Gastroesophageal sphincter (tissue), 4 donors: ENCODE measurements at regions not wholly inside any gene's neighbourhood (a gene's known extent, or its start where the extent isn't known, plus 50 kb on each side); places are given as distances from the start of the nearest gene placed in this dataset.

Source experiments
- ATAC-seq: fragments of 150-250 bp; one replicate; pipeline ENCODE4 v1.9.1; 2016; ENCODE audit warnings: mild to moderate bottlenecking, moderate library complexity
- H3K27ac ChIP-seq, 4 donors: fragments of 200-600 bp; sonication (generic) in 3 of 4; 1 replicate in 3 of 4; 2 replicates in 1 of 4; pipeline ENCODE4 v1.5.1; 2016 to 2019
- H3K27me3 ChIP-seq: fragments of 200-600 bp; sonication (generic); one replicate; pipeline ENCODE4 v1.5.1; 2019
- H3K36me3 ChIP-seq, 2 donors: fragments of 200-600 bp; sonication (generic); one replicate each; pipeline ENCODE4 v1.5.1; 2019; ENCODE audit warnings: control low read depth in 1 of 2
- H3K4me1 ChIP-seq, 3 donors: fragments of 200-600 bp; sonication (generic); 1 replicate in 2 of 3; 2 replicates in 1 of 3; pipeline ENCODE4 v1.5.1; 2016 to 2019; ENCODE audit warnings: control low read depth in 2 of 3
- H3K4me3 ChIP-seq, 2 donors: fragments of 200-600 bp; sonication (generic); one replicate each; pipeline ENCODE4 v1.5.1; 2019; ENCODE audit warnings: mild to moderate bottlenecking in 1 of 2, moderate library complexity in 1 of 2
- H3K9me3 ChIP-seq, 3 donors: fragments of 200-600 bp; sonication (generic); one replicate each; pipeline ENCODE4 v1.5.1; 2017 to 2019; ENCODE audit warnings: control low read depth in 2 of 3
- EP300 ChIP-seq: sonication (generic); formaldehyde crosslinking; IDR thresholded peaks from one replicate; pipeline ENCODE4 v1.6.1; 2017; ENCODE audit warnings: antibody characterized with exemption, mild to moderate bottlenecking
- POLR2A ChIP-seq, 2 donors: fragments of 450-650 bp; IDR thresholded peaks; one replicate each; pipeline ENCODE4 v1.6.1; 2017; ENCODE audit warnings: antibody characterized with exemption in 2 of 2, mild to moderate bottlenecking in 2 of 2, moderate library complexity in 1 of 2
- POLR2AphosphoS5 ChIP-seq: sonication (generic); formaldehyde crosslinking; IDR thresholded peaks from one replicate; pipeline ENCODE4 v1.6.1; 2017; ENCODE audit warnings: antibody characterized with exemption
- WGBS, 2 donors: methylation state at CpG; one replicate each; pipeline ENCODE4 v1.1.5; 2018; ENCODE audit warnings: low coverage in 1 of 2; 5-methylcytosine and 5-hydroxymethylcytosine counted together
- TF ChIP-seq, protein P1 (sequence below), 4 experiments: fragments of 200-600 bp in 2 of 4; fragments of 450-650 bp in 2 of 4; sonication (generic) in 1 of 4; IDR thresholded peaks; one replicate each; pipeline ENCODE4 v1.5.1; 2017 to 2019; ENCODE audit warnings: antibody characterized with exemption in 4 of 4, mild to moderate bottlenecking in 2 of 4, moderate library complexity in 2 of 4

DNA sequence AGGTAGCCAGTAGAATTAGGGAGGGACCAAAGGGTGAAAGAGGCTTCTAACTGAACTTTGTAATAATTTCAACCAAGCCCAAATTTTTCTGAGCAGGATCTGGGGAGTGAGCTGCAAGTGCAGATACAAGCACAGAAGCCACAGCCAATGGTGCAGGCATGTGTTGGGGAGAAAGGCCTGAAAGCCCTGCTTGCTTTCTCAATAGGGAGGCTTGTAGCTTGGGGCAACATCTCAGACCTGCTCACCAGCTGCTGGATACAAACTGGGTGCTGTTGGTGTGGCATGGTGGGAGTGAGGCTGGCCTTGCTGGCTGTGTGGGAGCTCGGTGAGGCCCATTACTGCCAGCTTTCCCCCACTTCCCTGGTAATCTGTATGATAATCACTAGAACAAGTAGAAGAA, 688.5 kb upstream of the SEMA3D start:
- H3K36me3 ChIP-seq, result no peaks in the 10 kb centered on the region
- no peaks in the 10 kb centered on the region for H3K9me3 ChIP-seq
- H3K4me3 ChIP-seq, result no peak overlapping the region
- no peak for TF ChIP-seq POLR2A (IDR thresholded peaks at IDR 0.05)
- no peak for TF ChIP-seq POLR2AphosphoS5
- TF ChIP-seq, protein P1, sequence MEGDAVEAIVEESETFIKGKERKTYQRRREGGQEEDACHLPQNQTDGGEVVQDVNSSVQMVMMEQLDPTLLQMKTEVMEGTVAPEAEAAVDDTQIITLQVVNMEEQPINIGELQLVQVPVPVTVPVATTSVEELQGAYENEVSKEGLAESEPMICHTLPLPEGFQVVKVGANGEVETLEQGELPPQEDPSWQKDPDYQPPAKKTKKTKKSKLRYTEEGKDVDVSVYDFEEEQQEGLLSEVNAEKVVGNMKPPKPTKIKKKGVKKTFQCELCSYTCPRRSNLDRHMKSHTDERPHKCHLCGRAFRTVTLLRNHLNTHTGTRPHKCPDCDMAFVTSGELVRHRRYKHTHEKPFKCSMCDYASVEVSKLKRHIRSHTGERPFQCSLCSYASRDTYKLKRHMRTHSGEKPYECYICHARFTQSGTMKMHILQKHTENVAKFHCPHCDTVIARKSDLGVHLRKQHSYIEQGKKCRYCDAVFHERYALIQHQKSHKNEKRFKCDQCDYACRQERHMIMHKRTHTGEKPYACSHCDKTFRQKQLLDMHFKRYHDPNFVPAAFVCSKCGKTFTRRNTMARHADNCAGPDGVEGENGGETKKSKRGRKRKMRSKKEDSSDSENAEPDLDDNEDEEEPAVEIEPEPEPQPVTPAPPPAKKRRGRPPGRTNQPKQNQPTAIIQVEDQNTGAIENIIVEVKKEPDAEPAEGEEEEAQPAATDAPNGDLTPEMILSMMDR (IDR thresholded peaks at IDR 0.05), result no peak
- TF ChIP-seq EP300, result no peak
- ATAC-seq, result no peak
- no peak overlapping the region for H3K27ac ChIP-seq
- WGBS, 2 donors, result 80% methylated on average over 1 of the region's 1 CpG; no CpG with 5 or more reads in 1 of the 2 donors
- no peaks in the 10 kb centered on the region for H3K27me3 ChIP-seq
- no peaks in the 10 kb centered on the region for H3K4me1 ChIP-seq

DNA sequence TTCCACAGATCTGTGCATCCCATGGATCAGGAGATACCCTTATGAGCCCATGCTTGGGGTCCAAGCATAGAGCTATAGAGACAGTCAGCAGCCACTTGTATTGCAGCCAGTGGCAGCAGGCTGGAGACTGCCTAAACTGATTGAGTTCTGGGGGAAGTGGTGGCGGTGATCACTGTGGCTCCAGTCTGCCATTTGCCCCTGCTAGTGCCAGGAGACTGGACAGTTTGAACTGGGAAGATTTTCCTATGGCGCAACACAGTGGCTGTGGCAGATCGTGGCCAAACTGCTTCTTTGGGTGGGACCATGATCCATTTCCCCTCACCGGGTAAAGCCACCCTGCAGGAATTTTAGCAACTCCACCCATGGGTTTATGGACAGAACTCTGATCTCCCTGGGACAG, 679.7 kb upstream of the SEMA3D start:
- H3K27ac ChIP-seq, result no peak overlapping the region
- ATAC-seq, result no peak

DNA sequence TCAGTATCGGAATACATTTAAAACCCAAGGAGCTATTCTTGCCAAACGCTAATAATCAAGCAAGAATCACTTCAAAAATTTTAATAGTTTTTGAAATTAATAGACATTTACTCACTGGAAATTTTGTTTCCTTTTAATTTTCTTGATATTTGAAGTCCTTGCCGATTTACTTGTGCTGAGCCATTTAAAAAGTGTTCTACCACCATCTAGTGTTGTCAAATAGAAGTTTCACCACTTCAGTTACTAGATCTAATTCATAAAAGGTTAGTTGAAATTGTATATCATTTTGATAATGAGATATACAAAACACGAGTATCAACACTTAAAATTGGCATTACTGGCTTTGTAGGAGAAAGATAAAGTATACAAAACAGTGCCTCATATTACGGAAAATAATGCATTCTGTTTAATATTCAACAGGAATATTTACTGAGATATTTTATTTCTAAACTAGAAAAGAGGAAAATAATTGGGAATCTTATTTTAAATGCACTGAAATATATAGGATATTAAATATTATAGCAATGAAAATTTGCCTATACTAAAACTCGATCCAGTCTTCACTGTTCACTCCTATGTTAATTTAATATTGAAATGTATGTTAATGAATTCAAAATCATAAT, 664.8 kb upstream of the SEMA3D start:
- WGBS, 2 donors, result 36 to 41% methylated on average over 6 of the region's 6 CpGs
- H3K27me3 ChIP-seq, result no peaks in the 10 kb centered on the region

More for the DNA sequence above, 679.7 kb upstream of the SEMA3D start:
- no peaks in the 10 kb centered on the region for H3K4me1 ChIP-seq
- no peak for TF ChIP-seq POLR2AphosphoS5
- TF ChIP-seq, protein P1 (IDR thresholded peaks at IDR 0.05), result no peak
- no peak for TF ChIP-seq POLR2A (IDR thresholded peaks at IDR 0.05)
- TF ChIP-seq EP300, result no peak
- H3K36me3 ChIP-seq, result no peaks in the 10 kb centered on the region
- H3K9me3 ChIP-seq, result peaks cover 0 to 16% (median 0%) of the 10 kb centered on the region in 3 donors
- no peaks in the 10 kb centered on the region for H3K27me3 ChIP-seq
- no peak overlapping the region for H3K4me3 ChIP-seq
- 90 to 100% methylated on average over 2 of the region's 4 CpGs for WGBS, 2 donors

GRCh38 chr7:85850381-85850780, 663.5 kb upstream of the SEMA3D start:
- 18 to 56% methylated on average over 1 of the region's 1 CpG for WGBS, 2 donors
- Histone ChIP-seq H3K27ac (no peak overlapping the region), H3K4me1 (no peaks in the 10 kb centered on the region), H3K27me3 (no peaks in the 10 kb centered on the region), H3K4me3 (no peak overlapping the region), H3K36me3 (no peaks in the 10 kb centered on the region), H3K9me3 (no peaks in the 10 kb centered on the region)
- ATAC-seq, result no peak
- TF ChIP-seq, protein P1 (IDR thresholded peaks at IDR 0.05), result no peak
- TF ChIP-seq POLR2A (IDR thresholded peaks at IDR 0.05), result no peak
- no peak for TF ChIP-seq POLR2AphosphoS5
- TF ChIP-seq EP300, result no peak

More for the DNA sequence above, 664.8 kb upstream of the SEMA3D start:
- Histone ChIP-seq H3K36me3 (no peaks in the 10 kb centered on the region), H3K4me1 (no peaks in the 10 kb centered on the region), H3K9me3 (no peaks in the 10 kb centered on the region), H3K27ac (no peak overlapping the region), H3K4me3 (no peak overlapping the region)
- ATAC-seq, result no peak
- TF ChIP-seq, protein P1 (IDR thresholded peaks at IDR 0.05), result peak in 2 of 4 experiments; percentile 14 to 36
- TF ChIP-seq POLR2AphosphoS5, result no peak

DNA sequence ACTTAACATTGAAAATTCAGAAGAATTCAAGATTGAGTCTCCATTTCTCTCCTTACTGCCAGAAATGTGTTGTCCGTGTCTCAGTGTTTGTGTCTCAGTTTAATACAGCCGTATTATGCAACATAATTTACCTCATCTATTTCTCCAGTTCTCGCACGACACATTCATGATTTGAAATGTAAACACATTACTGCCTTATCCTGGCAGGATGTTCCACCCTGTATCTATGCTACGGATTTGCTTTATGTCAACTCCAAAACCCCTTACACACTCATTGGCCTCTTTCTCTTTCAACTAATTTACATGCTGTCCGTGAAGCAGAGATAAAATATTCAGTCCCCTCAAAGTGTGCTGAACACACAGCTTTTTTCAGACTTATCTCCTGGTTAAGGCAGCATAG, 653.7 kb upstream of the SEMA3D start:
- H3K27me3 ChIP-seq, result no peaks in the 10 kb centered on the region
- 21 to 30% methylated on average over 6 of the region's 6 CpGs for WGBS, 2 donors
- H3K36me3 ChIP-seq, result no peaks in the 10 kb centered on the region
- H3K4me3 ChIP-seq, result no peak overlapping the region
- H3K9me3 ChIP-seq, result no peaks in the 10 kb centered on the region
- no peak overlapping the region for H3K27ac ChIP-seq
- no peaks in the 10 kb centered on the region for H3K4me1 ChIP-seq
- ATAC-seq, result no peak
- TF ChIP-seq, protein P1 (IDR thresholded peaks at IDR 0.05), result no peak
- TF ChIP-seq POLR2A (IDR thresholded peaks at IDR 0.05) (no peak), EP300 (no peak), POLR2AphosphoS5 (no peak)
